SK-N-SH treated with all-trans-retinoic acid at 6 μM for 48 hours (cell line): ENCODE measurements at regions not wholly inside any gene's neighbourhood (a gene's known extent, or its start where the extent isn't known, plus 50 kb on each side); places are given as distances from the start of the nearest gene placed in this dataset.

ENCODE experiments used
- ATAC-seq: fragments of 200-7000 bp; cut with Tn5 transposase; 3 replicates; pipeline ENCODE4 v1.9.1; 2020; ENCODE audit warnings: mild to moderate bottlenecking, moderate library complexity
- ARNTL ChIP-seq: fragments of 450-650 bp; formaldehyde crosslinking; IDR thresholded peaks from 2 replicates; pipeline ENCODE4 v1.5.0; 2020; ENCODE audit warnings: low read depth, mild to moderate bottlenecking, moderate library complexity, borderline replicate concordance
- BACH2 ChIP-seq: fragments of 250-450 bp; sonication (Bioruptor Pico); IDR thresholded peaks from 2 replicates; pipeline ENCODE4 v1.9.0; 2021; ENCODE audit warnings: mild to moderate bottlenecking, borderline replicate concordance
- CREB5 ChIP-seq: fragments of 250-450 bp; sonication (Bioruptor Pico); IDR thresholded peaks from 2 replicates; pipeline ENCODE4 v1.5.1; 2020; ENCODE audit warnings: low read depth, mild to moderate bottlenecking, moderate library complexity
- CSDC2 ChIP-seq: fragments of 250-450 bp; sonication (Bioruptor Pico); IDR thresholded peaks from 2 replicates; pipeline ENCODE4 v1.5.0; 2020; ENCODE audit warnings: mild to moderate bottlenecking, moderate library complexity
- CSRNP3 ChIP-seq: fragments of 250-450 bp; sonication (Bioruptor Pico); IDR thresholded peaks from 2 replicates; pipeline ENCODE4 v1.5.1; 2021; ENCODE audit warnings: mild to moderate bottlenecking, moderate library complexity
- ESRRG ChIP-seq: fragments of 250-450 bp; sonication (Bioruptor Pico); IDR thresholded peaks from 2 replicates; pipeline ENCODE4 v1.6.1; 2021; ENCODE audit warnings: mild to moderate bottlenecking
- GLIS3 ChIP-seq: fragments of 250-450 bp; sonication (Bioruptor Pico); IDR thresholded peaks from 2 replicates; pipeline ENCODE4 v1.5.0; 2020; ENCODE audit warnings: mild to moderate bottlenecking, moderate library complexity
- ISL1 ChIP-seq: fragments of 250-450 bp; sonication (Bioruptor Pico); IDR thresholded peaks from 2 replicates; pipeline ENCODE4 v2.1.2; 2022; ENCODE audit warnings: mild to moderate bottlenecking, moderate library complexity
- OSR1 ChIP-seq: fragments of 250-450 bp; sonication (Bioruptor Pico); IDR thresholded peaks from 2 replicates; pipeline ENCODE4 v1.8.0; 2022; ENCODE audit warnings: moderate library complexity, mild to moderate bottlenecking, inconsistent platforms
- POU6F1 ChIP-seq: fragments of 250-450 bp; sonication (Bioruptor Pico); IDR thresholded peaks from 2 replicates; pipeline ENCODE4 v1.8.0; 2021; ENCODE audit warnings: low read depth, mild to moderate bottlenecking, moderate library complexity, borderline replicate concordance
- PPARA ChIP-seq: fragments of 250-450 bp; sonication (Bioruptor Pico); IDR thresholded peaks from 2 replicates; pipeline ENCODE4 v1.5.0; 2020; ENCODE audit warnings: mild to moderate bottlenecking, borderline replicate concordance
- SNAI2 ChIP-seq: fragments of 250-450 bp; sonication (Bioruptor Pico); IDR thresholded peaks from 2 replicates; pipeline ENCODE4 v1.5.0; 2020; ENCODE audit warnings: mild to moderate bottlenecking, moderate library complexity
- TCF4 ChIP-seq: fragments of 250-450 bp; sonication (Bioruptor Pico); IDR thresholded peaks from 2 replicates; pipeline ENCODE4 v1.8.0; 2021; ENCODE audit warnings: mild to moderate bottlenecking, moderate library complexity, borderline replicate concordance
- TOX ChIP-seq: fragments of 250-450 bp; sonication (Bioruptor Pico); IDR thresholded peaks from 2 replicates; pipeline ENCODE4 v1.8.0; 2021; ENCODE audit warnings: mild to moderate bottlenecking, moderate library complexity, borderline replicate concordance
- TSHZ2 ChIP-seq: fragments of 250-450 bp; sonication (Bioruptor Pico); IDR thresholded peaks from 2 replicates; pipeline ENCODE4 v1.5.0; 2020; ENCODE audit warnings: mild to moderate bottlenecking, moderate library complexity
- ZC3H10 ChIP-seq: fragments of 250-450 bp; sonication (Bioruptor Pico); IDR thresholded peaks from 2 replicates; pipeline ENCODE4 v1.5.1; 2021; ENCODE audit warnings: mild to moderate bottlenecking, moderate library complexity
- ZFP3 ChIP-seq: fragments of 250-450 bp; sonication (Bioruptor Pico); IDR thresholded peaks from 2 replicates; pipeline ENCODE4 v1.5.0; 2020; ENCODE audit warnings: mild to moderate bottlenecking, moderate library complexity
- ZFP30 ChIP-seq: fragments of 450-650 bp; formaldehyde crosslinking; IDR thresholded peaks from 2 replicates; pipeline ENCODE4 v1.5.0; 2022; ENCODE audit warnings: mild to moderate bottlenecking, moderate library complexity
- ZNF565 ChIP-seq: fragments of 450-650 bp; formaldehyde crosslinking; conservative IDR thresholded peaks from 2 replicates; pipeline ENCODE4 v1.5.0; 2020; ENCODE audit warnings: low read depth, mild to moderate bottlenecking, moderate library complexity
- ZNF70 ChIP-seq: fragments of 450-650 bp; formaldehyde crosslinking; IDR thresholded peaks from 2 replicates; pipeline ENCODE4 v1.5.0; 2020; ENCODE audit warnings: mild to moderate bottlenecking, moderate library complexity
- ZNF8 ChIP-seq: fragments of 450-650 bp; formaldehyde crosslinking; IDR thresholded peaks from 2 replicates; pipeline ENCODE4 v1.5.0; 2020; ENCODE audit warnings: mild to moderate bottlenecking, moderate library complexity

- TF ChIP-seq POU6F1 (CRISPR knock-in tag) (no peak), ZNF8 (CRISPR knock-in tag) (no peak), ZFP30 (no peak), OSR1 (CRISPR knock-in tag) (no peak), CSDC2 (CRISPR knock-in tag) (no peak), ESRRG (CRISPR knock-in tag) (no peak), CSRNP3 (CRISPR knock-in tag) (no peak), ZNF565 (no peak), TSHZ2 (no peak), BACH2 (CRISPR knock-in tag) (no peak), ZFP3 (no peak), ZNF70 (CRISPR knock-in tag) (no peak)
- ATAC-seq, result no peak
These were observed 56.4 kb upstream of the GRIP1 start for GRCh38 chr12:66735275-66735674.

GRCh38 chr12:66736931-66737330 is 58.1 kb upstream of the GRIP1 start:
- no peak for TF ChIP-seq CREB5 (CRISPR knock-in tag)
- TF ChIP-seq ZFP30, result no peak
- no peak for TF ChIP-seq PPARA (CRISPR knock-in tag)
- TF ChIP-seq GLIS3 (CRISPR knock-in tag), result no peak
- ATAC-seq, result no peak

- no peak for ATAC-seq
- no peak for TF ChIP-seq ZC3H10 (CRISPR knock-in tag)
- TF ChIP-seq SNAI2 (CRISPR knock-in tag), result no peak
- no peak for TF ChIP-seq TSHZ2
- TF ChIP-seq OSR1 (CRISPR knock-in tag), result no peak
- TF ChIP-seq ESRRG (CRISPR knock-in tag), result no peak
- TF ChIP-seq TCF4 (CRISPR knock-in tag), result no peak
- no peak for TF ChIP-seq TOX (CRISPR knock-in tag)
- no peak for TF ChIP-seq PPARA (CRISPR knock-in tag)
- TF ChIP-seq ISL1 (CRISPR knock-in tag), result no peak
- no peak for TF ChIP-seq BACH2 (CRISPR knock-in tag)
- no peak for TF ChIP-seq CSDC2 (CRISPR knock-in tag)
- TF ChIP-seq GLIS3 (CRISPR knock-in tag), result no peak
- TF ChIP-seq ARNTL (CRISPR knock-in tag), result no peak
- no peak for TF ChIP-seq CREB5 (CRISPR knock-in tag)
- TF ChIP-seq ZNF8 (CRISPR knock-in tag), result no peak
- TF ChIP-seq CSRNP3 (CRISPR knock-in tag), result no peak
These were observed 60.4 kb upstream of the GRIP1 start for GRCh38 chr12:66739266-66739665.
